AG04450 (cell line): ENCODE measurements at regions not wholly inside any gene's neighbourhood (a gene's known extent, or its start where the extent isn't known, plus 50 kb on each side); places are given as distances from the start of the nearest gene placed in this dataset.

ENCODE experiments used
- CTCF ChIA-PET: fragments of 300-600, 350-600 bp; formaldehyde crosslinking; extraction: SDS; loops from one replicate; lab custom pipeline; 2022; ENCODE audit warnings: antibody characterized with exemption, inconsistent platforms; lab: Charles Lee
- POLR2A ChIA-PET: fragments of 350-600 bp; formaldehyde crosslinking; extraction: SDS; loops from one replicate; lab custom pipeline; 2021; ENCODE audit warnings: antibody characterized with exemption, inconsistent platforms; lab: Yijun Ruan, JAX
- DNase-seq: peaks from one replicate; pipeline ENCODE4 v3.0.0-alpha.2; 2011; ENCODE audit warnings: low read depth, low spot score
- H3K27ac ChIP-seq: one replicate; pipeline ENCODE4 v1.5.1; 2012; ENCODE audit warnings: low read depth, low read length, control low read depth
- H3K27me3 ChIP-seq: one replicate; pipeline ENCODE4 v1.6.0; 2012; ENCODE audit warnings: low read length; ENCODE audit not compliant: control insufficient read depth, insufficient read depth
- H3K4me3 ChIP-seq: 2 replicates; pipeline ENCODE4 v1.5.1; 2011; ENCODE audit warnings: mild to moderate bottlenecking, low read depth, low read length, control low read depth
- H3K9me3 ChIP-seq: 2 replicates; pipeline ENCODE4 v1.5.1; 2012; ENCODE audit warnings: low read length; ENCODE audit not compliant: control insufficient read depth, insufficient read depth
- CTCF ChIP-seq: IDR thresholded peaks from 2 replicates; pipeline ENCODE4 v1.5.1; 2011; ENCODE audit warnings: low read depth, low read length, control low read depth, inconsistent platforms

- POLR2A ChIA-PET: no interaction called here
Measured at GRCh38 chr16:17691899-17692176, 221.1 kb upstream of the XYLT1 start.

GRCh38 chr16:17691106-17691898 lies 220.5 kb upstream of the XYLT1 start:
- Histone ChIP-seq H3K27ac (no peak overlapping the region), H3K9me3 (no peaks in the 10 kb centered on the region), H3K27me3 (no peaks in the 10 kb centered on the region), H3K4me3 (no peak overlapping the region)
- ChIA-PET POLR2A (no interaction called here), CTCF (no interaction called here)
- DNase-seq: no peak
- no peak for TF ChIP-seq CTCF

More at GRCh38 chr16:17691899-17692176, 221.1 kb upstream of the XYLT1 start:
- no peak overlapping the region for H3K4me3 ChIP-seq
- H3K27ac ChIP-seq: no peak overlapping the region
- H3K9me3 ChIP-seq: no peaks in the 10 kb centered on the region
- no peak for DNase-seq
- TF ChIP-seq CTCF: no peak
- CTCF ChIA-PET: no interaction called here
- no peaks in the 10 kb centered on the region for H3K27me3 ChIP-seq

- POLR2A ChIA-PET: no interaction called here
- Histone ChIP-seq H3K27ac (no peak overlapping the region), H3K4me3 (no peak overlapping the region), H3K27me3 (no peaks in the 10 kb centered on the region), H3K9me3 (no peaks in the 10 kb centered on the region)
- TF ChIP-seq CTCF: no peak
- CTCF ChIA-PET: no interaction called here
- no peak for DNase-seq
Measured at GRCh38 chr16:17685447-17685846, 214.7 kb upstream of the XYLT1 start.

DNA sequence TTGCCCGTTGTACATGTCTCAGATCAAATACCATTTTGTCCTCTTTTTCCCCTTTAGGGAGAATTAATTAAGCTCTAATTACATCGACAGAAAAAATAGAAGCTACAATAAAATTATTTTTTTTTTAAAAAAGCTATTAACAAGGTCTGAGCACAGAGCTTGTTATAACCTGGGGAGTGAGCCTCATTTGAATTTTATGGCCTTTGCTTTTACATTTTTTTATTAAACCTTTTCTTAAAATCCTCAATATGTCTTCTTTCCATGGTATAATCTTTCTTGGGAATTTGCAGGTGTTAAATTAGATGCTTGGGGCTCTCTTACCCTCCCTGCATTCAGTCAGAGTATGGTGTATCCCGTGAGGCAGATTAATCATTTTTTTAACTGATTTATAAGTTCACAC lies 212.5 kb upstream of the XYLT1 start:
- Histone ChIP-seq H3K9me3 (no peaks in the 10 kb centered on the region), H3K27me3 (no peaks in the 10 kb centered on the region), H3K27ac (no peak overlapping the region), H3K4me3 (no peak overlapping the region)
- ChIA-PET POLR2A (no interaction called here), CTCF (no interaction called here)
- DNase-seq: no peak
- TF ChIP-seq CTCF: no peak

DNA sequence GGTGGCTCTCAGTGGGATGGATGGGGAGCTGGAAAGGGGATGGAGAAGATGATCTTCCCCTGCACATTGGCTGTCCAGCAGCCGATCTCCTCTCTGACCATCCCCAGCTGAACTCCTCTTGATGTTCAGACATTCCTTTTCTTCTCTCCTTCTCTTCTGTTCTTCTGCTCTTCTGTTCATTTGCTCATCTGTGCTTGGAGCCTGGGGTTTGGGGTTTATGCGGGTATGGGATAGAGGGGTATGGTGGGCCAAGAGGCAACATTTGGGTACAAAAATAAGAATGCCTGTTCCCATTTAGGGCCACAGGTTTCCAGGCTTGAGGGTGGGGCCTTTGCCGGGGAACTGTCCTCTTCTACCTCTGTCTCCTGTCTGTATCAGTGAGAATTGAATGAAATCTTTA lies 205.4 kb upstream of the XYLT1 start:
- ChIA-PET POLR2A (no interaction called here), CTCF (no interaction called here)
- Histone ChIP-seq H3K9me3 (no peaks in the 10 kb centered on the region; the same call in 1 of the 2 replicates), H3K4me3 (no peak overlapping the region), H3K27ac (no peak overlapping the region), H3K27me3 (no peaks in the 10 kb centered on the region)
- DNase-seq: no peak
- TF ChIP-seq CTCF: no peak
